HEK293T (cell line): ENCODE measurements at regions not wholly inside any gene's neighbourhood (a gene's known extent, or its start where the extent isn't known, plus 50 kb on each side); places are given as distances from the start of the nearest gene placed in this dataset.

Experiments used
- ARNT ChIP-seq: fragments of 450-650 bp; IDR thresholded peaks from 2 replicates; pipeline ENCODE4 v1.6.1; 2017; ENCODE audit warnings: mild to moderate bottlenecking
- BHLHE40 ChIP-seq: fragments of 450-650 bp; IDR thresholded peaks from 2 replicates; pipeline ENCODE4 v1.6.1; 2016; ENCODE audit warnings: mild to moderate bottlenecking, moderate library complexity, borderline replicate concordance
- ELF4 ChIP-seq: fragments of 450-650 bp; IDR thresholded peaks from 2 replicates; pipeline ENCODE4 v1.6.1; 2017; ENCODE audit warnings: antibody characterized with exemption
- FOXA1 ChIP-seq: fragments of 450-650 bp; IDR thresholded peaks from 2 replicates; pipeline ENCODE4 v1.6.1; 2016; ENCODE audit warnings: mild to moderate bottlenecking
- FOXK2 ChIP-seq: fragments of 450-650 bp; IDR thresholded peaks from 2 replicates; pipeline ENCODE4 v1.6.1; 2016; ENCODE audit warnings: mild to moderate bottlenecking
- HDGF ChIP-seq: fragments of 450-650 bp; IDR thresholded peaks from 2 replicates; pipeline ENCODE4 v1.6.1; 2017; ENCODE audit warnings: antibody characterized with exemption, borderline replicate concordance
- PKNOX1 ChIP-seq: fragments of 450-650 bp; IDR thresholded peaks from 2 replicates; pipeline ENCODE4 v1.6.1; 2016
- SP1 ChIP-seq: fragments of 450-650 bp; IDR thresholded peaks from 2 replicates; pipeline ENCODE4 v1.6.1; 2017
- SUZ12 ChIP-seq: fragments of 450-650 bp; IDR thresholded peaks from 2 replicates; pipeline ENCODE4 v1.6.1; 2016; ENCODE audit warnings: mild to moderate bottlenecking
- TARDBP ChIP-seq: fragments of 450-650 bp; IDR thresholded peaks from 2 replicates; pipeline ENCODE4 v1.6.1; 2016
- ZNF384 ChIP-seq: fragments of 450-650 bp; IDR thresholded peaks from 2 replicates; pipeline ENCODE4 v1.6.1; 2016

- no peak for TF ChIP-seq FOXA1
- TF ChIP-seq FOXK2 = no peak
- TF ChIP-seq ELF4 = no peak
- TF ChIP-seq SP1 = no peak
- no peak for TF ChIP-seq ARNT
- TF ChIP-seq SUZ12 = no peak
- no peak for TF ChIP-seq ZNF384
- no peak for TF ChIP-seq BHLHE40
- TF ChIP-seq HDGF = no peak
- no peak for TF ChIP-seq PKNOX1
- no peak for TF ChIP-seq TARDBP
Measured at GRCh38 chr2:12300019-12300602, 416.6 kb upstream of the TRIB2 start.
